K562 (cell line): ENCODE measurements at regions not wholly inside any gene's neighbourhood (a gene's known extent, or its start where the extent isn't known, plus 50 kb on each side); places are given as distances from the start of the nearest gene placed in this dataset.

Experiments
- CHCHD3 ChIP-seq: fragments of 250-450 bp; sonication (Bioruptor Pico); IDR thresholded peaks from 2 replicates; pipeline ENCODE4 v2.1.2; 2022; ENCODE audit warnings: mild to moderate bottlenecking
- FOSL1 ChIP-seq: fragments of 200-800 bp; sonication (Bioruptor generic); conservative IDR thresholded peaks from 2 replicates; pipeline ENCODE4 v1.6.1; 2016; ENCODE audit warnings: missing genetic modification characterization, missing compliant biosample characterization
- SMC3 ChIP-seq: conservative IDR thresholded peaks from 2 replicates; pipeline ENCODE4 v1.6.1; 2011; ENCODE audit warnings: low read depth, low read length, improper control_type of control experiment; ENCODE audit not compliant: insufficient read depth
- YY1 ChIP-seq, 3 experiments: IDR thresholded peaks; 2 replicates each; pipeline ENCODE4 v1.6.1; 2011; ENCODE audit warnings: low read length in 2 of 3, mild to moderate bottlenecking in 2 of 3, moderate library complexity in 2 of 3, borderline replicate concordance in 1 of 3, control low read depth in 1 of 3, low read depth in 1 of 3; ENCODE audit not compliant: insufficient read depth in 3 of 3, insufficient replicate concordance in 2 of 3, control insufficient read depth in 1 of 3, insufficient read length in 1 of 3; ENCODE audit errors: extremely low read depth in 1 of 3
- ZNF253 ChIP-seq: fragments of 250-450 bp; sonication (Bioruptor Pico); conservative IDR thresholded peaks from 2 replicates; pipeline ENCODE4 v1.6.1; 2021; ENCODE audit warnings: mild to moderate bottlenecking
- TF ChIP-seq, protein P1 (sequence below), 2 experiments: fragments of 450-650 bp in 1 of 2; sonication (generic) in 1 of 2; formaldehyde crosslinking in 1 of 2; IDR thresholded peaks in 1 of 2; conservative IDR thresholded peaks in 1 of 2; 2 replicates each; pipeline versions ENCODE4 v1.6.1 to v1.8.1; 2016 to 2023; ENCODE audit warnings: mild to moderate bottlenecking in 2 of 2, moderate library complexity in 2 of 2, inconsistent platforms in 1 of 2, missing genetic modification reagents in 1 of 2

DNA sequence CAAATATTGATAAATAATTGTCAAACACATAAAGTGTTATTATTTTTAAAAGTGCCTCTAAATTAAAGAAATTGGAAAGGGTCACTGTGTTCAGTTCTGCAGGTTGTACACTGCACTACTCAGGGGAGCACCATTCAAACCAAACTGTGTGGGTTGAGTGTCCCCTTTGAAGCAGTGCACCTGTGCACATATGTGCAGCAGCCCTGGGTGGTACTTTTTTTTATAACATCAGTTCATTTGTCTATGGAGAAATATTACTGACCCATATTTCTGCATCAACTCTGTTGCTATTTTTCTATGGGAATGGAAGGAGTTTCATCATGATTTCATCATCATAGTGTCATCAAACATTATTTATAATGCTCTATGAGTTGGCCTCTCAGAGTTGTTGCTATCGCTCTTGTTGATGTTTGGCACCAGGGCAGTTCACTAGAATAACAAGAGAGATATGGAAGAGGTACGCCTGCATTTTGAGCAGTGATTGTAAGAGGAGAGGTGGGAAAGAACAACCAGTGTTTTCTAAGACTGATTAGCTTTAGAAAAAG is 457.6 kb downstream of the TFAP2A start:
- TF ChIP-seq, protein P1, sequence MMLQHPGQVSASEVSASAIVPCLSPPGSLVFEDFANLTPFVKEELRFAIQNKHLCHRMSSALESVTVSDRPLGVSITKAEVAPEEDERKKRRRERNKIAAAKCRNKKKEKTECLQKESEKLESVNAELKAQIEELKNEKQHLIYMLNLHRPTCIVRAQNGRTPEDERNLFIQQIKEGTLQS (IDR thresholded peaks at IDR 0.05): peak; percentile 47
- TF ChIP-seq, protein P1 (CRISPR knock-in tag; conservative IDR thresholded peaks at IDR 0.05): no peak
- no peak for TF ChIP-seq SMC3
- no peak for TF ChIP-seq ZNF253
- TF ChIP-seq YY1 (IDR thresholded peaks at IDR 0.05; ENCODE audit: borderline replicate concordance in 1 of 3, control insufficient read depth in 1 of 3, extremely low read depth in 1 of 3, insufficient read depth in 3 of 3, insufficient read length in 1 of 3, insufficient replicate concordance in 2 of 3, low read depth in 1 of 3, low read length in 2 of 3): no peak
- TF ChIP-seq CHCHD3 (CRISPR knock-in tag): no peak
- no peak for TF ChIP-seq FOSL1 (tag)
